Left ventricle myocardium superior (tissue), 1 donor: ENCODE measurements at regions not wholly inside any gene's neighbourhood (a gene's known extent, or its start where the extent isn't known, plus 50 kb on each side); places are given as distances from the start of the nearest gene placed in this dataset.

Source experiments
- ATAC-seq: fragments of 200-7000 bp; cut with Tn5 transposase; one replicate; pipeline ENCODE4 v1.9.1; 2020; ENCODE audit warnings: mild to moderate bottlenecking, moderate library complexity
- DNase-seq: peaks from one replicate; pipeline ENCODE4 v3.0.0-alpha.2; 2020
- intact Hi-C: fragments of 100-400 bp; cut with micrococcal nuclease; formaldehyde crosslinking; loops from one replicate; pipeline ENCODE4 v1.11.0; 2022
- donor health status: DM: no; HTN: yes; CAD: no; lungs with severe emphysema.

DNA sequence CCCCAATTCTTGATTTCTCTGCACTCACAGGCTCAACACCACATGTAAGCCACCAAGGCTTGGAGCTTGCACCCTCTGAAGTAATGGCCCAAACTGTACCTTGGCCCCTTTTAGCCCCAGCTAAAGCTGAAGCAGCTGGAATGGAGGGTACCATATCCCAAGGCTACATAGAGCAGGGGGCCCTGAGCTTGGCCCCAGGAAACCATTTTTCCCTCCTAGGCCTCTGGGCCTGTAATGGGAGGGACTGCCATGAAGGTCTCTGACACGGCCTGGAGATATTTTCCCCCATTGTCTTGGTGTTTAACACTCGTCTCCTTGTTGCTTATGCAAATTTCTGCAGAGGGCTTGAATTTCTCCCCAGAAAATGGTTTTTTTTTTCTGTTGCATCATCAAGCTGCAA is 69.7 kb downstream of the SKA1 start:
- intact Hi-C loops, result no loop called here
- DNase-seq (no peak), ATAC-seq (no peak)

DNA sequence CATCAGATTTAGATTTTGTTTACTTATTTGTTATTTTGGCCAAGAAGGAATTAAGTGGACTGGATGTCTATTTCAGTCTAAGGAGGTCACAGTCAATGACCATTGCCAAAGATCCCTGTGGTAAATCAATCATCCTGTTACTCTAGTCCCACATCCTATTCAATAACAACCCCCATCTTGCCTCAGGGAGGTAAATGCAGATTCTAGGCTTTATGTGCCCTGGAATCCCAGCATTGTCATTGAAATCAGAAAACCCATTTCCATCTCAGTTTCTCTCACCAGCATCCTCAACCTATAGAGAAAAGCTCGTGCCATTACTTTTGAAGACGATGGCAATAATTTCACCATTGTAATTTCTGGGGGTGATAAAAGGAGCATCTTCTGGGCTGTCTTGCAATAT is 71.8 kb downstream of the SKA1 start:
- no peak for ATAC-seq
- intact Hi-C loops, result no loop called here
- DNase-seq, result no peak

DNA sequence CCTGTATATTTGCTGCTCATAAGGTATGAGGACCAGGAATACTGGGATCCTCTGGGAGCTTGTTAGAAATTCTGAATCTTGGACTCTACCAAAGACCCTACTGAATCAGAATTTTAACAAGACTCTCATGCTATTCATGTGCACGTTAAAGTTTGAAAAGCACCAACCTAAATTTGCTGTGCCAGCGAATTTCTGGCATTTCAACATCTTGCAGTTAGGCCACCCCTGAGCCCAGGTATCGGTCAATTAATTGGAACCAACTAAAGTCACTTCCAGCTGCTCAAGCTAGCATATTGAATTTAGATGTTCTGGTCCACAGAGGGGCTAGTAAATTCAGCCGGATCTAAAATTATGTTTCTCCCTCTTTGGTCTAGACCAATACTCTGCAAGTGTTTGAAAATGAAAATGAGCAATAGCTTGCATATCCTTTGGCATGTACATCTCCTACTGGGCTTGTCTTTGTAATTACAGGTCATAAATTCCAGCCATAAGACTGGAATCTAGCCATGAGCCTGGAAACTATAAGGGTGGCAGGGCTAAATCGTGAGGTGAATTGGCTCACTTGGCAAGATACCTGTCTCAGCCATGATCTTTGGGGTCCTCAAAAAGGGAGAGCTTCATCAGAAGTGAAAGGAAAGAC is 72.4 kb downstream of the SKA1 start:
- intact Hi-C loops, result no loop called here
- ATAC-seq, result no peak

DNA sequence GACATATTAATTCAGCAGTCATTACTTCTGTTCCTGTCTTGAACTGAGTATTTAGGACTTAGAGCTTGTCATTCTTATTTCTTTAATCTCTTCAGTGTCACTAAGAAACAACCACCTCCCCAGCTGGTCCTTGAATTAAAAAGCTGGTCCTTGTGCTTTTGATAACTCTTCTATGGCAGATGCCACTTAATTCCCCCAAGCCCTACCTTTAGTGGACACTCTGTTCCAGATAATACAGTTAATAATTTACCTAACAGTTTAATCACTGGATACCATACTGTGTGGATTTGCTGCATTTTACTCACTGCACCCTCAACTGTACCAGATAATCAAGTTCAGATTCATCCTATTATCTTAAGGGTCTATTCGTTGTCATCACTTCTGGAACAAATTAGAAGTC is 73.1 kb downstream of the SKA1 start:
- ATAC-seq, result no peak
- no peak for DNase-seq
- intact Hi-C loops, result no loop called here

More for the DNA sequence above, 72.4 kb downstream of the SKA1 start:
- no peak for DNase-seq

DNA sequence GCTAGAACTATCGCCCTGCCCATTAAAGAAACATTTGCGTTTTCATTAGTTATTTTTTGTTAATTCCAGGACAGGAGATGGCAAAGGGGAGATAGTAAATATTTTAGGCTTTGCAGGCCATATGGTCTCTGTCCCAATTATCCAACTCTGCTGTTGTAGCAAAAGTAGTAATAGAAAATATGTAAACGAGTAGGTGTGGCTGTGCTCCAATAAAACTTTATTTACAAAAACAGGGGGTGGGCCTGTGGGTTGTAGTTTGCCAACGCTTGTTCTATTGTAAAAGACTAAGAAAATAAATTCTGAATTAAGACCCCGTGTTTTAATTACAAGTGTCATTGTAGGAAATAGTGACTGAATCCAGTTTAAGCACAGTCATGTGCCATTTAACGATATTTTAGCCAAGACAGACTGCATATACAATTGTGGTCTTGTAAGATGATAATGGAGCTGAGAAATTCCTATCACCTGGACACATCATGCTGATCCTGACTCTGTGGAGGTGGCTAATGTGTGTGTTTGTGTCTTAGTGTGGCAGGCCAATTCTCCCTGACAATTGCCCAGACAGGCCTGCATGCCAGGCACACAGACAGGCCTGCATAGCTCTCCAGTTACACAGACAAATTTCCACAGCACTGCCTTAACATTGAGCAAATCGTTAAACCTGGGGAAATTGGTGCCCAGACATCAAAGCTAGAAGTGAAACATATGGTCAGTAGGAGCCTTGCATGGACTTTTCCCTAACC is 76.4 kb downstream of the SKA1 start:
- ATAC-seq, result no peak

DNA sequence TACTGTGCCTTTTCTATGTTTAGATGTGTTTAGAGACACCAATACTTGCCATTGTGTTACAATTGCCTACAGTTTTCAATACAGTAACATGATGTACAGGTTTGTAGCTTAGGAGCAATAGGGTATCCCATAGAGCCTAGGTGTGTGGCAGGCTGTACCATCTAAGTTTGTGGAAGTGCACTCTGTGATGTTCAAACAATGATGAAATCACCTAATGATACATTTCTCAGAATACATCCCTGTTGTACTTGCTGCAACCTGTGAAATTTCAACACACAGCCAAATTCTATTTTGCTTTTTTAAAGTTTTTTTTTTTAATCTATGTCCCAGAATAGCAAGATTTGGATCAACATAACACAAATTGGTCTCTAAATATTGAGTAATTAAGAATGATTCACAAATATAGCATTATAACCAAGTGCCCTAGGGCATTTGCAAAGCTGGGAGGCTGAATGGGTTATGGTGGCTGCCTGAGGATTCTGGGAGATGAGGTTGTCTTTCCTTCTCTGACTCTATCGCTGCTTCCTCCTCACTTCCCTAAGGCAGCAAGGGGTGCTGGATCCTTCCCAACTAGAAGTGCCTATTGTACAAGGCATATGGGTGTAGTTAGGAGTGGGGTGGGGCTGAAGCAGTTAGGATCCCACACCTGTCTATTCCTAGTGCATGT is 78.3 kb downstream of the SKA1 start:
- DNase-seq, result no peak
- no peak for ATAC-seq
- intact Hi-C loops, result no loop called here

More for the DNA sequence above, 76.4 kb downstream of the SKA1 start:
- intact Hi-C loops, result no loop called here
- no peak for DNase-seq

DNA sequence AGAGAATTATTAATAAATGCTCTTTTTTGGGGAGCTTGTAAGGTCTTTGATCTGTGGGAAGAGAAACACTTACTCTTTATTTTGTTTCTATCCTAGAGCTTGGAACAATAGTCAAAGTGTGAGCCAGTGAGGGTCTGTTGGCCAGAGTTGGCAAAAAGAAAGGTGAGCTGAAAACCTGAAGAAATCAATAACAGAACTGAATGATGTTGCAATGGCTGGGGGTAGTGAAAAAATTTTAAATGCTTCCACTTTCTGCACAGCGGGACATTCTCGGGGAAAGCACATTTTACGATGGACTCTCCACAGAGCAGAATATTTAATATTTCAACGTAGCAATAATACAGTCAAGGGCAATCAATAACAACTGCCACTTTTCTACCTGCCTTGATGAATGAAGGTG is 78.9 kb downstream of the SKA1 start:
- DNase-seq, result no peak
- no peak for ATAC-seq
- intact Hi-C loops, result no loop called here

DNA sequence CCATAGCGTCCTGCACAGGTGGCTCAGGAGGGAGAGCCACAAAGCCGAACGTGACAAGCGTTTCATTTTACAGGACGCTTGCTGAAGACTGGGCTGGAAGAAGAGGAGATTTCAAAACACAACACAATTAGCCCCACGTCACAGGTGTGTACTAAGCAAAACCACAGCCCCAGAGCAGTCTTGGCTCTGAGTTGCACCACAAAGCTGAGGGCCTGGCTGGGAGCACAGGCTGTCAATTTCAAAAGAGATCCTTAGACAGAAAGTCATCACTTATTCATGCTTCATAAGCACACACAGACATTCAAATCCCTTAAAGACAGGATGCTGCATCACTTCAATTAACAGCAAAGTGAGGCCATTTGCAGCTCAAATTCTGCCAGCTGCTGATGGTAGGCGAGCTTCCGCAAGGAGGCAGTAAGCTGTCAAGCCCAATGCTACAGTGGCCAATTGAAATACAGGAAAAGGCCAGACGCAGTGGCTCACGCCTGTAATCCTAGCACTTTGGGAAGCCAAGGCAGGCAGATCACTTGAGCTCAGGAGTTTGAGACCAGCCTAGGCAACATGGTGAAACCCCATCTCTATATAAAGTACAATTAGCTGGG is 79.6 kb downstream of the SKA1 start:
- intact Hi-C loops, result no loop called here
- DNase-seq (no peak), ATAC-seq (no peak)

DNA sequence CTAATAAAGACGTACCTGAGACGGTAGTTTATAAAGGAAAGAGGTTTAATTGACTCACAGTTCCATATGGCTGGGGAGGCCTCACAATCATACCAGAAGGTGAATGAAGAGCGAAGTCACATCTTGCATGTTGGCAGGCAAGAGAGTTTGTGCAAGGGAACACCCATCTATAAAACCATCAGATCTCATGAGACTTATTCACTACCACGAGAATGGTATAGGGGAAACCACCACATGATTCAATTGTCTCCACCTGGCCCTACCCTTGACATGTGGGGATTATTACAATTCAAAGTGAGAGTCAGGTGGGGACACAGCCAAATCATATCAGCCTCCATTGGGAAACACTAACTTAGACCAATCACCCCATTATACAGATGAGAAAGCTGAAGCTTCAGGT is 81.4 kb downstream of the SKA1 start:
- ATAC-seq (no peak), DNase-seq (no peak)
- intact Hi-C loops, result no loop called here

DNA sequence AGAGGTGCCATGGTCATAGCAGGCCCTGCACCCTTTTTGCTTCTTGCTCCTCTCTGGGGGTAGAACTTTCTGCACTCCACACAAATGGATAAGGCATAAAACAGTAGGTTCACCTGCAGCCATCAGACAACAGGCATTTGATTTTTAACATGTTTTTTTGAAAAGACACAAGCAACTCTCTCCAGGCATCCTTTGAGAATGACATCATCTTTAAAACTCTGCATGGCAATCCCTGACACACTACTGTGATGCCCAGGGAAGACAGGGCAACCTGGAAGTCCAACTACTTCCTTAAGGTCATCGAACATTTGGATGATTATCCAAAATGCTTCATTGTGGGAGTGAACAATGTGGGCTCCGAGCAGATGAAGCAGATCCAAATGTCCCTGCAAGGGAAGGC is 82.8 kb downstream of the SKA1 start:
- intact Hi-C loops, result no loop called here
- ATAC-seq (no peak), DNase-seq (no peak)

DNA sequence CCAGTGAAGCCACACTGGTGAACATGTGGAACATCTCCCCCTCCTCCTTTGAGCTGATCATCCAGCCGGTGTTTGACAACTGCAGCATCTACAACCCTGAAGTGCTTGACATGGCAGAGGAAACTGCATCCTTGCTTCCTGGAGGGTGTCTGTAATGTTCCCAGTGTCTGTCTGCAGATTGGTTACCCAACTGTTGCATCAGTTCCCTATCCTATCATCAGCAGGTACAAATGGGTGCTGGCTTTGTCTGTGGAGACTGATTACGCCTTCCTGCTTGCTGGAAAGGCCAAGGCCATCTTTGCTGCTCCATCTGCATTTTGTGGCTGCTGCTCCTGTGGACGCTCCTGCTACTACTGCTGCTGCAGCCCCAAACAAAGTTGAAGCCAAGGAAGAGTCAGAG is 83.5 kb downstream of the SKA1 start:
- intact Hi-C loops, result no loop called here
- ATAC-seq (no peak), DNase-seq (no peak)

DNA sequence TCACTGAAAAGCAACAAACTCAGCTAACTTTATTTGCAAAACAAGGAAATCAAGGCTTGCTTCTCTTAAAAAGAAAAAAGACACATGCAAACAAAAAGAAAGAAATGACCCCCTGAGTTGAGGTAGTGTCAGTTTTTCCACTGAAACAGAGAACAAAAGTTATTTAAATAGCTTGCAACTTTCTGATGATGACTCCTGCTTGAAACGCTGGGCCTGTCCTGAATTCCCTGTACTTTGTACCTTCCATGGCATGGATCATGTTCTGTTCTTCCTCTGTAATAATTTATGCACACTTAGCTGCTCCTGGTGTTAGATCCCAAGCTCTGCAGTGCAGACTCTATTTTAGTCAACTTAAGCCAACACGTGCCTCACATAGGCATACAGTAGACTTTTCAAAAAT is 84.0 kb downstream of the SKA1 start:
- ATAC-seq (peak; percentile 18), DNase-seq (no peak)
- intact Hi-C loops, result no loop called here

DNA sequence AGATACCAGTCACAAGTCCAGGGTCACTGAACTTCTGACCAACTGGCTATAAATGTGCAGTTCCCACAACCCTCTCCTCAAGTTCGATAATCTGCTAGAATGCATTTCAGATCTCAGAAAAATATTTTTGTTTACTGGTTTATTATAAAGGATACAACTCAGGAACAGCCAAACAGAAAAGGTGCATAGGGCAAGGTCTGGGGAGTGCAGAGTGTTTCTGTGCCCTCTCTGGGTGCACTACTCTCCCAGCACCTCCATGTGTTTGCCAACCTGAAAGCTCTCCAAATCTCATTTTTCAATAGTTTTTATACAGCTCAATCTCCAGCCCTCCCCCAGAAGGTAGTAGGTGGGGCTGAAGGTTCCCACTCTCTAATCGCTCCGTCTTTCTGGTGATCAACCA is 85.2 kb downstream of the SKA1 start:
- DNase-seq, result no peak
- intact Hi-C loops, result no loop called here
- no peak for ATAC-seq

DNA sequence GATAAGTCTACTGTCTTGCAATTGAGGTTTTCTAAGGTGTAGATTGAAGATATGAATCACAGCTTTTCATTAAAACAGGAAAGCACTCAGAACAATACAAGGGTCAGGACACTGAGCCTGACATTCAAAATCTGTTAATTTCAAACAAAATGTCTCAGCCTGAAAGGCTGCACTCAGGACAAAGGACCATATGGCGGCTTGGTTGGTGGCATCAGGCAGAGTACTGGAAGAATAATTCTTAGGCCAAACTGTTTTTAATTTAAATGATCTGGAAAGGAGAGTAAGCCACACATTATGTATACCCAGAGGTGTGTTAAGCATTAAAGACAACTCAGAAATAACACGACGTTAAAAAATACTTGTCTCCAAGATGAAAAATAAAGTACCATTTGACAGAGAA is 85.9 kb downstream of the SKA1 start:
- no peak for DNase-seq
- intact Hi-C loops, result no loop called here
- ATAC-seq, result no peak

DNA sequence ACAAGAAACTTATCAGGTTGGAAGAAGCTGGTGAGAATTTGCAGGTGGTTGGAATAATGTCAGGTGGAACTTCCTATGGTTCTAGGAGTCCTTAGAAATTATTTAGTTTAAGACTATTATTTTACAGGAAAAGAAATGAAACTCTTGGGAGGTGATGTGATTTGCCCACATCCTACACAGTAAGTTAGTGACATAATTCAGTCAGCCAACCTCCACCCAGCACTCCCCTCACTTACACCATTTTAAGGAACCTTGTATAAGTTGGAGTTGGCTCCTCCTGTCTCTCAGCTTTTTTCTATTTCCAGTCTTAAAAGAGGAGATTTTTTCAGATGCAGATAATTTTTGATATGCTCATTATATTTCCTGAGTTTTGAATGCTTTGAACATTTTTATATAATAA is 86.4 kb downstream of the SKA1 start:
- no peak for ATAC-seq
- intact Hi-C loops, result no loop called here
- DNase-seq, result no peak

DNA sequence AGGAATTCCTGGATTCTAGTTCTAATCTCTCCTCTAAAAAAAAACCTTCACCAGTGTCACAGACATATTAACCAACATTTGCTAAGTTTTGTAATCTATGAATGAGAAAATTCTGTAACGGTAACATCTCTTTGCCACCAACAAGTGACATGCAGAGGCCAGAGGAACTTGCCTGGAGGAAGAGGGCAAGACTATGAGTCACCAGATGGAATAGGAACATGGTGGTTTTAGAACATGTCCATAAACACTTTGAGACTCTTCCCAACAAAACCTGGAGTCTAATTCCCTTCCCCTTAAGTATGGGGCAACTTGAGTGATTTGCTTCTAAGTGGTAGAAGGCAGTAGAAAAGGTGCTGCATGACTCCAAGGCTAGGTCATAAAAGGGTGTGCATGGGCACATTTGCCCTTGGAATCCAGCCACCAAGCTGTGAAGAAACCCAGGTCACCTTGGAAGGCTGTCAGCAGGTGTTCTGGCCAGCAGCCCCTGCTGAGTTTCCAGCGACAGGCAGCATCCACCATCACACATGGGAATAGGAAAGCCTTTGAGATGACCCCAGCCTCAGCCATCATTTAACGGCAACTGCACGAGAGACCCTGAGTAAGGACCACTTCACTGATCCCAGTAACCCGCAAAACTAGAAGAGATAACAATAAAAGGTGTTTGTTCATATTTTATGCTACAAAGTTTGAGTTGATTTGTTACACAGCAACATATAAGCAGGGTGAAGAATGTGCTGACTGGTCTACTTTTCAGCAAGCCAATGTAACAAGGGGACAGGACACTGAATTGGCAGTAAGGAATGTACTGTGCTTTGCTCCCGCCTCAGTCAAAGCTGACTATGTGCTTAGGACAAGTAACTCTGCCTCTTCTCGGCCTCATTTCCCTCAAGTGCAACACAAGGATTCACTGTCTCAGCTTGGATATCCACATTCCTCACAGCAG is 90.6 kb downstream of the SKA1 start:
- intact Hi-C loops, result no loop called here
- no peak for DNase-seq
- peak; percentile 8 for ATAC-seq

DNA sequence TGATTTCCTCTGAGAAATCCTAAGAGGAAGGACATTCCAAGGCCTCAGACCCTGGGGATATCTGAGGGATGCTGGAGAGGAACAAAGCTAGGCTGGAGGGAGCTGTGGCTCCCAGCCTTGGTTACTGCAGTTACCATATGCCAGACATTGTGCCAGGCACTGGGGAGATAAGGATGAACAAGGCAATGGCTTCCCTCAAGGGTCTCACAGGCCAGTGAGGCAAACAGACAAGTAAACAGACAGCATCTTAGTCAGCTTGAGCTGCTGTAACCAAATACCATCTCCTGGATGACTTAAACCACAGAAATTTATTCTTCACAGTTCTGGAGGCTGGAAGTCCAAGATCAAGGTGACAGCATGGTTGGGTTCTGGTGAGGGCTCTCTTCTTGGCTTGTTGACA is 91.8 kb downstream of the SKA1 start:
- DNase-seq (no peak), ATAC-seq (no peak)
- intact Hi-C loops, result no loop called here

DNA sequence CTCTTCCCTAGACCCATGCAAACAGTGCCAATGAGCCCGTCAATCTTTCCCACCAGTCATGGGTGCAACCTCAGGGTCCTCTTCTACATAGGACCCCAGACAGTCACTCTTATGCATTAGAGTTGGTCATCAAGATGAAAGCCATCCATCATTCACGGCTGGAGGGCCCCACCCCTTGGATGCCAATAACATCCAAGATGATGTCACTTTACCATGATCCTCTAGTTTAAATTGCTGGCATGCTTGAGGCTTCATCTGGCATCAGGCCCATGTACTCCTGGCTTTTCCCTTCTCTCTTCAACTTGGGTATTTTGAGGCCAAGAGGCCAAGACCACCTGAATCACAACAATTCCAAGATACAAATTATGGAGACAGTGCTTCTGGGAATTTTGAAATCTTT is 91.1 kb upstream of the MAPK4 start:
- intact Hi-C loops, result no loop called here
- DNase-seq, result no peak
- ATAC-seq, result no peak

DNA sequence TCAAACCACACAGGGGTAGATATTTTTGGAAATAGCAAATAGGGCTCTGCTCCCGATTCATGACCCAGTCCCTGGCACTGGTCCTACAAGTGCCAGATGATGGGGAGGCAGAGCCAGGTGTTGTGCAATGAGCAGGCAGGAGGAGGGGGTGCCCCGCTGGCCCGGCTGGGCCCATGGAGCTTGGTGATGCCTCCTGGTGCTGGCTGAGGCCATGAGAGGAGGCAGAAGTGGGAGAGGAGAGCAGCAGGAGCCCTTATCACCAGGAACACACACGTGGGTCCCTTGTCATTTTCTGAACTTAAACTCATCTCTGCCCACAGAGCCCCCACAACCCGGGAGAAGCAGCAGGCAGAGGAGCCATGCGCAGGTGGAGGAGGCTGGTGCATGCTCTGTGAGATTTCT is 90.5 kb upstream of the MAPK4 start:
- peak; percentile 95 for ATAC-seq
- DNase-seq, result peak; percentile 78
- intact Hi-C loops, result no loop called here
